PFSK-1 (cell line): ENCODE measurements at regions not wholly inside any gene's neighbourhood (a gene's known extent, or its start where the extent isn't known, plus 50 kb on each side); places are given as distances from the start of the nearest gene placed in this dataset.

Experiments
- FOXP2 ChIP-seq: optimal IDR thresholded peaks from 2 replicates; pipeline ENCODE3; 2011; ENCODE audit warnings: borderline replicate concordance, control low read depth, inconsistent platforms; ENCODE audit not compliant: insufficient read depth; ENCODE audit errors: extremely low read length, extremely low read depth
- POLR2AphosphoS5 ChIP-seq: IDR thresholded peaks from 2 replicates; pipeline ENCODE4 v1.6.1; 2012; ENCODE audit warnings: low read depth, mild to moderate bottlenecking, control low read depth, low read length, moderate library complexity
- REST ChIP-seq, 2 experiments: IDR thresholded peaks; 2 replicates each; pipeline versions ENCODE4 v1.6.1 to v1.8.0; 2011 to 2012; ENCODE audit warnings: low read depth in 2 of 2, low read length in 2 of 2, control low read depth in 1 of 2, inconsistent platforms in 1 of 2, mild to moderate bottlenecking in 1 of 2, moderate library complexity in 1 of 2; ENCODE audit not compliant: insufficient read depth in 1 of 2
- SIN3A ChIP-seq: IDR thresholded peaks from 2 replicates; pipeline ENCODE4 v1.6.1; 2012; ENCODE audit warnings: mild to moderate bottlenecking, low read length, moderate library complexity, borderline replicate concordance; ENCODE audit not compliant: insufficient read depth
- TAF1 ChIP-seq: IDR thresholded peaks from 2 replicates; pipeline ENCODE4 v1.6.1; 2012; ENCODE audit warnings: low read length, control low read depth, borderline replicate concordance; ENCODE audit not compliant: insufficient read depth

GRCh38 chr4:114226179-114226578 lies 246.7 kb upstream of the ARSJ start:
- TF ChIP-seq SIN3A (no peak), FOXP2 (no peak), TAF1 (no peak), REST (IDR thresholded peaks at IDR 0.05; ENCODE audit: insufficient read depth in 1 of 2, low read depth in 2 of 2, low read length in 2 of 2) (no peak), POLR2AphosphoS5 (no peak)

- TF ChIP-seq REST (IDR thresholded peaks at IDR 0.05; ENCODE audit: insufficient read depth in 1 of 2, low read depth in 2 of 2, low read length in 2 of 2) (no peak), SIN3A (no peak), POLR2AphosphoS5 (no peak), FOXP2 (no peak), TAF1 (no peak)
These were observed 247.7 kb upstream of the ARSJ start for GRCh38 chr4:114226968-114227760.

GRCh38 chr4:114229706-114230105 lies 250.3 kb upstream of the ARSJ start:
- no peak for TF ChIP-seq FOXP2
- TF ChIP-seq REST (IDR thresholded peaks at IDR 0.05; ENCODE audit: insufficient read depth in 1 of 2, low read depth in 2 of 2, low read length in 2 of 2): no peak
- TF ChIP-seq SIN3A: no peak
- TF ChIP-seq TAF1: no peak
- no peak for TF ChIP-seq POLR2AphosphoS5

GRCh38 chr4:114236171-114236769 lies 256.8 kb upstream of the ARSJ start:
- TF ChIP-seq SIN3A (no peak), FOXP2 (no peak), REST (IDR thresholded peaks at IDR 0.05; ENCODE audit: insufficient read depth in 1 of 2, low read depth in 2 of 2, low read length in 2 of 2) (no peak), TAF1 (no peak), POLR2AphosphoS5 (no peak)
